ENCODE measurements at regions not wholly inside any gene's neighbourhood (a gene's known extent, or its start where the extent isn't known, plus 50 kb on each side); places are given as distances from the start of the nearest gene placed in this dataset.

GRCh38 chr5:44885903-44886302, 77.2 kb downstream of the MRPS30 start:
- TF ChIP-seq CTCF (conservative IDR thresholded peaks at IDR 0.05) (no peak), ZFX (IDR thresholded peaks at IDR 0.05) (no peak)

Measured in C4-2B (cell line).